Prostate gland (tissue), 2 donors: ENCODE measurements at regions not wholly inside any gene's neighbourhood (a gene's known extent, or its start where the extent isn't known, plus 50 kb on each side); places are given as distances from the start of the nearest gene placed in this dataset.
A peak's percentile ranks its signal among the peaks of the same experiment; 100 is the strongest.

Source experiments
- DNase-seq: peaks from one replicate; pipeline ENCODE4 v3.0.0-alpha.2; 2019; ENCODE audit warnings: low spot score
- H3K27ac ChIP-seq, 2 donors: fragments of 200-600 bp; sonication (generic); 2 replicates each; pipeline ENCODE4 v1.5.1; 2017 to 2019
- H3K27me3 ChIP-seq: fragments of 200-600 bp; sonication (generic); replicated peaks from 2 replicates; pipeline ENCODE4 v1.5.1; 2019; ENCODE audit not compliant: insufficient read depth
- H3K36me3 ChIP-seq, 2 donors: fragments of 200-600 bp; sonication (generic); 1 replicate in 1 of 2; 2 replicates in 1 of 2; pipeline versions ENCODE4 v1.5.1 to v1.8.1; 2017 to 2019
- H3K4me1 ChIP-seq: fragments of 200-600 bp; sonication (generic); replicated peaks from 2 replicates; pipeline ENCODE4 v1.5.1; 2019
- H3K4me3 ChIP-seq, 2 donors: fragments of 200-600 bp; sonication (generic); 2 replicates each; pipeline ENCODE4 v1.5.1; 2017 to 2019
- H3K9me3 ChIP-seq: fragments of 200-600 bp; sonication (generic); 2 replicates; pipeline ENCODE4 v1.5.1; 2017
- POLR2A ChIP-seq: fragments of 450-650 bp; IDR thresholded peaks from one replicate; pipeline ENCODE4 v1.6.1; 2016; ENCODE audit warnings: antibody characterized with exemption, mild to moderate bottlenecking
- POLR2AphosphoS5 ChIP-seq: sonication (generic); formaldehyde crosslinking; IDR thresholded peaks from one replicate; pipeline ENCODE4 v1.6.1; 2017; ENCODE audit warnings: antibody characterized with exemption
- WGBS: methylation state at CpG from one replicate; pipeline ENCODE4 v1.1.5; 2018; 5-methylcytosine and 5-hydroxymethylcytosine counted together
- intact Hi-C: fragments of 100-400 bp; cut with DNase I; formaldehyde crosslinking; loops from one replicate; pipeline ENCODE4 v1.14.2; 2022
- TF ChIP-seq, protein P1 (sequence below), 4 experiments: fragments of 200-600 bp in 2 of 4; fragments of 450-650 bp in 2 of 4; sonication (generic) in 2 of 4; IDR thresholded peaks; 1 replicate in 3 of 4; 2 replicates in 1 of 4; pipeline ENCODE4 v1.5.1; 2016 to 2019; ENCODE audit warnings: antibody characterized with exemption in 4 of 4, mild to moderate bottlenecking in 2 of 4, moderate library complexity in 2 of 4

- TF ChIP-seq POLR2AphosphoS5 (no peak), POLR2A (no peak)
- TF ChIP-seq, protein P1, sequence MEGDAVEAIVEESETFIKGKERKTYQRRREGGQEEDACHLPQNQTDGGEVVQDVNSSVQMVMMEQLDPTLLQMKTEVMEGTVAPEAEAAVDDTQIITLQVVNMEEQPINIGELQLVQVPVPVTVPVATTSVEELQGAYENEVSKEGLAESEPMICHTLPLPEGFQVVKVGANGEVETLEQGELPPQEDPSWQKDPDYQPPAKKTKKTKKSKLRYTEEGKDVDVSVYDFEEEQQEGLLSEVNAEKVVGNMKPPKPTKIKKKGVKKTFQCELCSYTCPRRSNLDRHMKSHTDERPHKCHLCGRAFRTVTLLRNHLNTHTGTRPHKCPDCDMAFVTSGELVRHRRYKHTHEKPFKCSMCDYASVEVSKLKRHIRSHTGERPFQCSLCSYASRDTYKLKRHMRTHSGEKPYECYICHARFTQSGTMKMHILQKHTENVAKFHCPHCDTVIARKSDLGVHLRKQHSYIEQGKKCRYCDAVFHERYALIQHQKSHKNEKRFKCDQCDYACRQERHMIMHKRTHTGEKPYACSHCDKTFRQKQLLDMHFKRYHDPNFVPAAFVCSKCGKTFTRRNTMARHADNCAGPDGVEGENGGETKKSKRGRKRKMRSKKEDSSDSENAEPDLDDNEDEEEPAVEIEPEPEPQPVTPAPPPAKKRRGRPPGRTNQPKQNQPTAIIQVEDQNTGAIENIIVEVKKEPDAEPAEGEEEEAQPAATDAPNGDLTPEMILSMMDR (IDR thresholded peaks at IDR 0.05), result no peak
- intact Hi-C loops, result no loop called here
- no peak for DNase-seq
- H3K4me1 ChIP-seq, result no peaks in the 10 kb centered on the region
- H3K27ac ChIP-seq, result no peak overlapping the region
- no peak overlapping the region for H3K4me3 ChIP-seq
- no peaks in the 10 kb centered on the region for H3K9me3 ChIP-seq
- no peaks in the 10 kb centered on the region for H3K36me3 ChIP-seq
- WGBS, result 90% methylated on average over 2 of the region's 2 CpGs
- no peaks in the 10 kb centered on the region for H3K27me3 ChIP-seq
Measured at GRCh38 chr6:148183776-148184175, 158.9 kb upstream of the SASH1 start.

GRCh38 chr6:148186916-148187315 lies 155.7 kb upstream of the SASH1 start:
- H3K36me3 ChIP-seq, result no peaks in the 10 kb centered on the region
- 40% methylated on average over 5 of the region's 5 CpGs for WGBS
- H3K9me3 ChIP-seq, result no peaks in the 10 kb centered on the region
- TF ChIP-seq POLR2AphosphoS5 (peak; percentile 67), POLR2A (no peak)
- TF ChIP-seq, protein P1 (IDR thresholded peaks at IDR 0.05), result no peak
- no peak overlapping the region for H3K4me3 ChIP-seq
- H3K27ac ChIP-seq, result no peak overlapping the region
- H3K27me3 ChIP-seq, result no peaks in the 10 kb centered on the region
- intact Hi-C loops, result no loop called here
- H3K4me1 ChIP-seq, result no peaks in the 10 kb centered on the region
- peak; percentile 73 for DNase-seq

DNA sequence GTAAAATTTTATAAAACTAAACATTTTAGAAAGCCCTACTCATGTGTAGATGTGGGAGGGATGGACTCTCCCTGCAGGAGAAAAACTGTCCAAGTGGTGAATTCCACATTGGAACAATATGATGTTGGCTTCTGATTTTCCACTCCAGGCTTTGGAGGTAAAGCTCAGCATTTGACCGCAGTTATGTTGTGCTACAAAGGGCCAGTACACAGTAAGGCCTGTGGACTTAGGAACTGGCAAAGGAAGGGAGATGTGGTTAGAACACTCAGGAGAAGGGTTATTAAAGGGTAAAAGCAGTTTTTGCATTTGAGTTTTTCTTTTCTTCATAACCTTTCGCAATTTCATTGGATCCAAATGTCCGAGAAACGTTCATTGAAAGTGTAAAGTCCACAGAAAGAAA lies 150.3 kb upstream of the SASH1 start:
- Histone ChIP-seq H3K27me3 (no peaks in the 10 kb centered on the region), H3K27ac (peak overlapping the region in 1 of 2 donors; percentile 3), H3K36me3 (no peaks in the 10 kb centered on the region), H3K4me1 (no peaks in the 10 kb centered on the region), H3K4me3 (no peak overlapping the region), H3K9me3 (no peaks in the 10 kb centered on the region)
- TF ChIP-seq, protein P1 (IDR thresholded peaks at IDR 0.05), result no peak
- TF ChIP-seq POLR2AphosphoS5 (no peak), POLR2A (no peak)
- no peak for DNase-seq
- 80% methylated on average over 4 of the region's 4 CpGs for WGBS
- intact Hi-C loops, result no loop called here

- Histone ChIP-seq H3K36me3 (no peaks in the 10 kb centered on the region), H3K4me3 (no peak overlapping the region), H3K27me3 (no peaks in the 10 kb centered on the region), H3K4me1 (no peaks in the 10 kb centered on the region), H3K9me3 (no peaks in the 10 kb centered on the region), H3K27ac (no peak overlapping the region)
- intact Hi-C loops, result no loop called here
- TF ChIP-seq POLR2A (no peak), POLR2AphosphoS5 (no peak)
- TF ChIP-seq, protein P1 (IDR thresholded peaks at IDR 0.05), result no peak
- WGBS, result 65% methylated on average over 5 of the region's 5 CpGs
- peak; percentile 7 for DNase-seq
Measured at GRCh38 chr6:148193063-148193680, 149.5 kb upstream of the SASH1 start.

DNA sequence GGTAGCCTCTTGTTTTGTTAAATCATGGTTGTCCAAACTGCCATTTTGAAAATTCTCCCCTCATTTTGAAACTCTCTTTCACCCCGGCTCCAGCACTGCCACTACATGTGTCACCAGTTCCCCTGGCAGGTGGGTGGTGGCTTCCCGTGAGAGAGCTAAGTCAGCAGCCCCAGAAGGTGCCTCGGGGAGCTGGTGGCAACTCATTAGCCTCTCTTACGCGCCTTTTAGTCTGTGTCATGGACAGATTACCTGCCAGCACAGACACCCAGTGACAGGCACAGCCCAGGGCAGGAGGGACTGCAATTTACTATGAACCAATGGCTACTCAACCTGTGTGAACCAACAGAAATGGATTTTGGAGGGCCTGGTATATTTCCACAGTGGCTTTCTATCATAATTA lies 147.1 kb upstream of the SASH1 start:
- no peaks in the 10 kb centered on the region for H3K27me3 ChIP-seq
- no peaks in the 10 kb centered on the region for H3K9me3 ChIP-seq
- intact Hi-C loops, result no loop called here
- no peaks in the 10 kb centered on the region for H3K36me3 ChIP-seq
- no peak for DNase-seq
- WGBS, result 97% methylated on average over 5 of the region's 5 CpGs
- no peak overlapping the region for H3K4me3 ChIP-seq
- H3K4me1 ChIP-seq, result no peaks in the 10 kb centered on the region
- H3K27ac ChIP-seq, result no peak overlapping the region
- TF ChIP-seq, protein P1 (IDR thresholded peaks at IDR 0.05), result no peak
- TF ChIP-seq POLR2AphosphoS5 (no peak), POLR2A (no peak)
